Keratinocyte (primary cell): ENCODE measurements at regions not wholly inside any gene's neighbourhood (a gene's known extent, or its start where the extent isn't known, plus 50 kb on each side); places are given as distances from the start of the nearest gene placed in this dataset.

Source experiments
- DNase-seq: peaks from one replicate; pipeline ENCODE4 v3.0.0-alpha.2; 2011; ENCODE audit warnings: low read depth, missing footprints, low spot score
- FAIRE-seq: peaks from 2 replicates; lab custom pipeline; 2011; peaks lifted over from hg19 to GRCh38; lab: Jason Lieb, UNC
- H2AFZ ChIP-seq: 2 replicates; pipeline ENCODE4 v1.6.0; 2012; ENCODE audit warnings: low read length, control low read depth, inconsistent platforms; ENCODE audit not compliant: control insufficient read depth
- H3K27ac ChIP-seq: 2 replicates; pipeline ENCODE4 v1.5.1; 2011; ENCODE audit warnings: low read length; ENCODE audit not compliant: control insufficient read depth, insufficient read depth
- H3K27me3 ChIP-seq: 3 replicates; pipeline ENCODE4 v1.6.0; 2011; ENCODE audit warnings: low read length; ENCODE audit not compliant: control insufficient read depth, insufficient read depth; ENCODE audit errors: extremely low read depth
- H3K36me3 ChIP-seq, 2 experiments: 2 replicates in 1 of 2; 3 replicates in 1 of 2; pipeline ENCODE4 v1.5.1; 2011; ENCODE audit warnings: low read length in 2 of 2, mild to moderate bottlenecking in 1 of 2; ENCODE audit not compliant: control insufficient read depth in 2 of 2, insufficient read depth in 2 of 2; ENCODE audit errors: extremely low read depth in 1 of 2
- H3K4me1 ChIP-seq: 3 replicates; pipeline ENCODE4 v1.5.1; 2011; ENCODE audit warnings: low read length; ENCODE audit not compliant: control insufficient read depth, insufficient read depth; ENCODE audit errors: extremely low read depth
- H3K4me2 ChIP-seq: 3 replicates; pipeline ENCODE4 v1.6.0; 2011; ENCODE audit warnings: low read depth, low read length; ENCODE audit not compliant: control insufficient read depth, insufficient read depth; ENCODE audit errors: extremely low read depth
- H3K4me3 ChIP-seq, 3 experiments: fragments of 200-600 bp in 1 of 3; sonication (generic) in 1 of 3; 2 replicates in 2 of 3; 3 replicates in 1 of 3; pipeline ENCODE4 v1.5.1; 2011 to 2016; ENCODE audit warnings: low read length in 3 of 3, mild to moderate bottlenecking in 3 of 3, control low read depth in 2 of 3, inconsistent platforms in 1 of 3, low read depth in 1 of 3, mixed read lengths in 1 of 3, mixed run types in 1 of 3, moderate library complexity in 1 of 3; ENCODE audit not compliant: control insufficient read depth in 2 of 3, insufficient read depth in 2 of 3; ENCODE audit errors: extremely low read depth in 1 of 3
- H3K79me2 ChIP-seq: 2 replicates; pipeline ENCODE4 v1.6.0; 2012; ENCODE audit warnings: low read length; ENCODE audit not compliant: control insufficient read depth, insufficient read depth
- H3K9ac ChIP-seq: 3 replicates; pipeline ENCODE4 v1.6.0; 2011; ENCODE audit warnings: low read length; ENCODE audit not compliant: control insufficient read depth, insufficient read depth; ENCODE audit errors: extremely low read depth
- H3K9me1 ChIP-seq: 3 replicates; pipeline ENCODE4 v1.6.0; 2011; ENCODE audit warnings: low read length; ENCODE audit not compliant: control insufficient read depth, insufficient read depth; ENCODE audit errors: extremely low read depth
- H3K9me3 ChIP-seq: 2 replicates; pipeline ENCODE4 v1.5.1; 2012; ENCODE audit warnings: low read depth, low read length; ENCODE audit not compliant: control insufficient read depth
- H4K20me1 ChIP-seq: 3 replicates; pipeline ENCODE4 v1.6.0; 2011; ENCODE audit warnings: low read length; ENCODE audit not compliant: control insufficient read depth, insufficient read depth; ENCODE audit errors: extremely low read depth
- CTCF ChIP-seq, 3 experiments: IDR thresholded peaks in 1 of 3; conservative IDR thresholded peaks in 1 of 3; optimal IDR thresholded peaks in 1 of 3; 2 replicates in 2 of 3; 3 replicates in 1 of 3; pipeline versions ENCODE3 to v1.5.1; 2011; ENCODE audit warnings: low read length in 3 of 3, mild to moderate bottlenecking in 3 of 3, moderate library complexity in 2 of 3, control low read depth in 1 of 3, inconsistent platforms in 1 of 3; ENCODE audit not compliant: insufficient read depth in 2 of 3; ENCODE audit errors: extremely low read depth in 1 of 3
- EZH2 ChIP-seq: IDR thresholded peaks from one replicate; pipeline ENCODE4 v1.6.1; 2012; ENCODE audit warnings: inconsistent platforms, mild to moderate bottlenecking, low read length, moderate library complexity
- dilution Hi-C: fragments of 300-500 bp; cut with MboI; formaldehyde crosslinking; loops from one replicate; pipeline ENCODE4 v1.7.0; 2020; ENCODE audit warnings: low sequenced_read_pairs; ENCODE audit not compliant: extremely low pct_ligation_motif_present

GRCh38 chr12:31220061-31220460, 105.9 kb downstream of the SINHCAF start:
- H3K4me3 ChIP-seq = no peak overlapping the region
- TF ChIP-seq EZH2 (no peak), CTCF (optimal IDR thresholded peaks at IDR 0.05 in 1 of 3, IDR thresholded peaks at IDR 0.05 in 1 of 3, conservative IDR thresholded peaks at IDR 0.05 in 1 of 3; ENCODE audit: extremely low read depth in 1 of 3, insufficient read depth in 2 of 3, low read length in 3 of 3) (no peak)
- DNase-seq = no peak
- H3K4me1 ChIP-seq = peaks cover 8% of the 10 kb centered on the region
- FAIRE-seq = no peak
- H3K9me1 ChIP-seq = no peaks in the 10 kb centered on the region
- no peaks in the 10 kb centered on the region for H3K79me2 ChIP-seq
- no peaks in the 10 kb centered on the region for H3K9me3 ChIP-seq
- H2AFZ ChIP-seq = no peak overlapping the region
- no peak overlapping the region for H3K27ac ChIP-seq
- H4K20me1 ChIP-seq = no peaks in the 10 kb centered on the region
- peaks cover 24% of the 10 kb centered on the region for H3K27me3 ChIP-seq
- H3K36me3 ChIP-seq = no peaks in the 10 kb centered on the region
- no peak overlapping the region for H3K9ac ChIP-seq
- no peak overlapping the region for H3K4me2 ChIP-seq
- dilution Hi-C loops = no loop called here

GRCh38 chr12:31220633-31221550, 105.1 kb downstream of the SINHCAF start:
- H4K20me1 ChIP-seq = no peaks in the 10 kb centered on the region
- no peak for FAIRE-seq

More at GRCh38 chr12:31220633-31221550, 105.1 kb downstream of the SINHCAF start:
- no peaks in the 10 kb centered on the region for H3K36me3 ChIP-seq
- no peak for TF ChIP-seq EZH2
- no peak for TF ChIP-seq CTCF (optimal IDR thresholded peaks at IDR 0.05 in 1 of 3, IDR thresholded peaks at IDR 0.05 in 1 of 3, conservative IDR thresholded peaks at IDR 0.05 in 1 of 3; ENCODE audit: extremely low read depth in 1 of 3, insufficient read depth in 2 of 3, low read length in 3 of 3)
- no peak overlapping the region for H3K27ac ChIP-seq
- no peaks in the 10 kb centered on the region for H3K79me2 ChIP-seq
- H3K9me1 ChIP-seq = no peaks in the 10 kb centered on the region
- DNase-seq = no peak
- no peaks in the 10 kb centered on the region for H3K9me3 ChIP-seq
- H2AFZ ChIP-seq = no peak overlapping the region
- no peak overlapping the region for H3K4me3 ChIP-seq
- dilution Hi-C loops = no loop called here
- H3K9ac ChIP-seq = no peak overlapping the region
- H3K4me1 ChIP-seq = no peaks in the 10 kb centered on the region
- H3K27me3 ChIP-seq = peaks cover 24% of the 10 kb centered on the region
- no peak overlapping the region for H3K4me2 ChIP-seq
